Endodermal cell (in vitro differentiated cells): ENCODE measurements at regions not wholly inside any gene's neighbourhood (a gene's known extent, or its start where the extent isn't known, plus 50 kb on each side); places are given as distances from the start of the nearest gene placed in this dataset.

Experiments used
- DNase-seq: peaks from one replicate; pipeline ENCODE4 v3.0.0-alpha.2; 2017
- H3K27ac ChIP-seq: 2 replicates; pipeline ENCODE4 v1.5.1; 2013; ENCODE audit warnings: mild to moderate bottlenecking, low read depth, low read length, moderate library complexity
- H3K27me3 ChIP-seq: 2 replicates; pipeline ENCODE4 v1.6.1; 2013; ENCODE audit warnings: mild to moderate bottlenecking, low read length, moderate library complexity; ENCODE audit not compliant: insufficient read depth, control insufficient read depth, poor library complexity, severe bottlenecking
- H3K36me3 ChIP-seq: 2 replicates; pipeline ENCODE4 v1.7.0; 2013; ENCODE audit warnings: mild to moderate bottlenecking, low read length, moderate library complexity; ENCODE audit not compliant: control insufficient read depth, insufficient read depth
- H3K4me1 ChIP-seq: one replicate; pipeline ENCODE4 v1.7.0; 2013; ENCODE audit warnings: low read length; ENCODE audit not compliant: control insufficient read depth, insufficient read depth
- H3K4me3 ChIP-seq: 2 replicates; pipeline ENCODE4 v1.5.1; 2013; ENCODE audit warnings: mild to moderate bottlenecking, low read length, moderate library complexity
- H3K9ac ChIP-seq: 2 replicates; pipeline ENCODE4 v1.6.1; 2013; ENCODE audit warnings: mild to moderate bottlenecking, low read length, moderate library complexity; ENCODE audit not compliant: poor library complexity, severe bottlenecking; ENCODE audit errors: extremely low read depth
- H3K9me3 ChIP-seq: 2 replicates; pipeline ENCODE4 v1.6.1; 2013; ENCODE audit warnings: mild to moderate bottlenecking, low read length, moderate library complexity; ENCODE audit not compliant: control insufficient read depth
- H3K27ac Mint-ChIP-seq: 2 replicates; pipeline ENCODE4 v1.8.0; 2020; ENCODE audit warnings: mixed read lengths
- H3K27me3 Mint-ChIP-seq: 2 replicates; pipeline ENCODE4 v1.8.0; 2021; ENCODE audit warnings: mild to moderate bottlenecking, mixed read lengths; ENCODE audit not compliant: insufficient read depth
- H3K36me3 Mint-ChIP-seq: 2 replicates; pipeline ENCODE4 v1.8.0; 2020; ENCODE audit warnings: low read depth, mixed read lengths
- H3K4me1 Mint-ChIP-seq: 2 replicates; pipeline ENCODE4 v1.8.0; 2020; ENCODE audit warnings: mixed read lengths
- H3K4me3 Mint-ChIP-seq: 2 replicates; pipeline ENCODE4 v1.8.0; 2020; ENCODE audit warnings: mild to moderate bottlenecking, moderate library complexity, mixed read lengths
- H3K9me3 Mint-ChIP-seq: 2 replicates; pipeline ENCODE4 v1.8.0; 2020; ENCODE audit warnings: mild to moderate bottlenecking, mixed read lengths
- CTCF ChIP-seq: fragments of 200-600 bp; sonication (generic); conservative IDR thresholded peaks from 2 replicates; pipeline ENCODE4 v1.5.0; 2021; ENCODE audit warnings: antibody characterized with exemption, mild to moderate bottlenecking
- WGBS, 2 experiments: methylation state at CpG; one replicate each; pipeline versions ENCODE4 v1.1.5 to v1.1.7; 2013; ENCODE audit warnings: missing lambda C conversion rate in 2 of 2, mixed read lengths in 1 of 2; ENCODE audit not compliant: insufficient coverage in 1 of 2, insufficient read length in 1 of 2; 5-methylcytosine and 5-hydroxymethylcytosine counted together

- H3K9me3 Mint-ChIP-seq: no peaks in the 10 kb centered on the region
- Histone ChIP-seq H3K27me3 (no peaks in the 10 kb centered on the region), H3K9me3 (no peaks in the 10 kb centered on the region), H3K27ac (no peak overlapping the region), H3K36me3 (no peaks in the 10 kb centered on the region), H3K9ac (no peak overlapping the region), H3K4me3 (no peak overlapping the region), H3K4me1 (no peaks in the 10 kb centered on the region)
- 92 to 100% methylated on average over 2 of the region's 2 CpGs for WGBS, 2 experiments
- no peak for TF ChIP-seq CTCF
- no peak overlapping the region for H3K4me3 Mint-ChIP-seq
- H3K36me3 Mint-ChIP-seq: no peaks in the 10 kb centered on the region
- H3K27ac Mint-ChIP-seq: no peak overlapping the region
- no peaks in the 10 kb centered on the region for H3K4me1 Mint-ChIP-seq
- DNase-seq: no peak
- H3K27me3 Mint-ChIP-seq: no peaks in the 10 kb centered on the region
These were observed 55.0 kb downstream of the PMAIP1 start for GRCh38 chr18:59954755-59955156.

GRCh38 chr18:59954241-59954640 lies 54.4 kb downstream of the PMAIP1 start:
- Mint-ChIP-seq H3K27me3 (no peaks in the 10 kb centered on the region), H3K4me1 (no peaks in the 10 kb centered on the region), H3K4me3 (no peak overlapping the region), H3K27ac (no peak overlapping the region), H3K9me3 (no peaks in the 10 kb centered on the region), H3K36me3 (no peaks in the 10 kb centered on the region)
- H3K27ac ChIP-seq: no peak overlapping the region
- no peaks in the 10 kb centered on the region for H3K4me1 ChIP-seq
- H3K4me3 ChIP-seq: no peak overlapping the region
- no peak overlapping the region for H3K9ac ChIP-seq
- H3K36me3 ChIP-seq: no peaks in the 10 kb centered on the region
- TF ChIP-seq CTCF: no peak
- DNase-seq: no peak
- WGBS, 2 experiments: 100% methylated on average over 1 of the region's 1 CpG; no CpG with 5 or more reads in 1 of the 2 experiments
- H3K9me3 ChIP-seq: no peaks in the 10 kb centered on the region
- H3K27me3 ChIP-seq: no peaks in the 10 kb centered on the region
